Epithelial cell of proximal tubule (primary cell): ENCODE measurements at regions not wholly inside any gene's neighbourhood (a gene's known extent, or its start where the extent isn't known, plus 50 kb on each side); places are given as distances from the start of the nearest gene placed in this dataset.
A peak's percentile ranks its signal among the peaks of the same experiment; 100 is the strongest.

ENCODE experiments used
- DNase-seq: peaks from one replicate; pipeline ENCODE4 v3.0.0-alpha.2; 2011; ENCODE audit warnings: low read depth
- H3K4me3 ChIP-seq: 2 replicates; pipeline ENCODE4 v1.5.1; 2011; ENCODE audit warnings: low read depth, mild to moderate bottlenecking, low read length
- CTCF ChIP-seq: conservative IDR thresholded peaks from 2 replicates; pipeline ENCODE4 v1.5.1; 2012; ENCODE audit warnings: low read depth, mild to moderate bottlenecking, low read length

GRCh38 chr1:232306269-232306961 lies 323.5 kb downstream of the SIPA1L2 start:
- TF ChIP-seq CTCF = peak; percentile 42
- no peak overlapping the region for H3K4me3 ChIP-seq
- no peak for DNase-seq

- TF ChIP-seq CTCF = no peak
- no peak for DNase-seq
- H3K4me3 ChIP-seq = no peak overlapping the region
Measured at GRCh38 chr1:232305050-232305449, 324.9 kb downstream of the SIPA1L2 start.

- DNase-seq = no peak
- no peak for TF ChIP-seq CTCF
- no peak overlapping the region for H3K4me3 ChIP-seq
Measured at GRCh38 chr1:232303222-232303620, 326.7 kb downstream of the SIPA1L2 start.

GRCh38 chr1:232302376-232303221 lies 327.3 kb downstream of the SIPA1L2 start:
- DNase-seq = no peak
- TF ChIP-seq CTCF = no peak
- H3K4me3 ChIP-seq = no peak overlapping the region

- DNase-seq = no peak
- no peak overlapping the region for H3K4me3 ChIP-seq
- no peak for TF ChIP-seq CTCF
Measured at GRCh38 chr1:232301246-232301645, 328.7 kb downstream of the SIPA1L2 start.

- no peak overlapping the region for H3K4me3 ChIP-seq
- no peak for TF ChIP-seq CTCF
- no peak for DNase-seq
Measured at GRCh38 chr1:232300466-232300865, 329.5 kb downstream of the SIPA1L2 start.

- TF ChIP-seq CTCF = no peak
Measured at GRCh38 chr1:232296461-232296860, 333.5 kb downstream of the SIPA1L2 start.

More at GRCh38 chr1:232296461-232296860, 333.5 kb downstream of the SIPA1L2 start:
- no peak overlapping the region for H3K4me3 ChIP-seq
- DNase-seq = no peak
